Hepatic stellate cell (primary cell): ENCODE measurements at regions not wholly inside any gene's neighbourhood (a gene's known extent, or its start where the extent isn't known, plus 50 kb on each side); places are given as distances from the start of the nearest gene placed in this dataset.
"Not testable (repeated sequence)": the region's sequence is repeated elsewhere in the genome, so short reads cannot be mapped to it uniquely, and the experiment has no call there.

Experiments used
- DNase-seq: peaks from one replicate; pipeline ENCODE4 v3.0.0; 2011; ENCODE audit warnings: low spot score

DNA sequence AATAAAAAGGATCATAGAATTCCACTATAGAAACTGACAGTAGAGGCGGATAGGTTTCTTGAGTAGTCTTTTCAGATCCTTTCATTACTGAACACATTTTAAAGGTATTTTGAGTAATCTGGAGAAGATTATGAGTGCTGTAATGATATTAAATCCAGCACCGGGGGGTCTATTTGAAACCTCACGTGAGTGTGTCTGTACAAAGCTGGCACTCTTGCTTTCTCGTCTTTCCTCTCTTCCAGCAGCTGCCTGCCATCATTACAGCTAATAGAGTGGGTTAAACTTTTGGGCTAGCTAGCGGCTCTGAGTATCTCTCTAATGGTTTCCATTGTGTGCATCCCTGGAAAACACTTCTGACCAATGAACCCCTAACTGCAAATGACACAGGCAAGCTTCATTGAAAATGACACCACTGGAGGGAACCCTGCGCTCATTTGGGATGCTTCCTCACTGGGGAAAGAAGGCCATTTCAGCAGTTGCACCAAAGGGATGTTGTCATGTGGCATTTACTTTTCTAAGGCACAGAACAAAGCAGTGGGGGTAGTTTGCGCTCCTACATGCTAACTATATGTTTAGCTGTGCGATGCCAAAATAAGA, 101.0 kb downstream of the HRH4 start:
- DNase-seq = no peak

DNA sequence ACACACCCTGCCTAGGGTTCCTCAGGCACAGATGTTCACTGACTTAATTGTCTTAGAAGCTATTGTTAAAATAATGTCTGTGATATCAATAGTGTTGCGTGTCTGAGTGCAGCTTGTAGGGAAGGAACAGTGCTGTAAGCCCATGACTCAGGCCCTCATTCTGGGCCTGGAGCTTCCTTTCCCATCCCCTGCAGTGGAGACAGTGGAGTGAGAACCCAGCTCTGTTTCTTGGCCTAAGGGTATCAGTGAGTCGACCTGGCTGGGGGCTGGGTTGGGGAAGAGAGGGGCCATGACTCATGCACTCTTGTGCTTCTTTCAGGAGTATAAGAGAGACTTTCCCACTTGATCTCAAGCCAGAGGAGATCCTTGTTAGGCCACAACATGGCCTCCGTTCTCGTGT, 106.8 kb downstream of the HRH4 start:
- no peak for DNase-seq

DNA sequence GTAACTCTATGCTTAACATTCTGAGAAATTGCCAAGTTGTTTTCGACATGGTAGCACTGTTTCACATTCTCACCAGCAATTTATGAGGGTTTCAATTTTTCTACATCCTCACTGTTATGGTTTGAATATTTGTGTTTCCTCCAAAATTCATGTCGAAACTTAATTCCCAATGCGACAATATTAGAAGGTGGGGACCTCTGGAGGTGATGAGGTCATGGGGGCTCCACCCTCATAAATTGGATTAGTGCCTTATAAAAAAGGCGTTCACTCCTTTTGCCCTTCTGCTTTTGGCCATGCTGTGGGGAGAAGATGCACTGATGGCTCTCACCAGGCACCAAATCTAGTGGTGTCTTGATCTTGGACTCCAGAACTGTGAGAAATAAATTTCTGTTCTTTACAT, 110.3 kb downstream of the HRH4 start:
- DNase-seq = no peak

DNA sequence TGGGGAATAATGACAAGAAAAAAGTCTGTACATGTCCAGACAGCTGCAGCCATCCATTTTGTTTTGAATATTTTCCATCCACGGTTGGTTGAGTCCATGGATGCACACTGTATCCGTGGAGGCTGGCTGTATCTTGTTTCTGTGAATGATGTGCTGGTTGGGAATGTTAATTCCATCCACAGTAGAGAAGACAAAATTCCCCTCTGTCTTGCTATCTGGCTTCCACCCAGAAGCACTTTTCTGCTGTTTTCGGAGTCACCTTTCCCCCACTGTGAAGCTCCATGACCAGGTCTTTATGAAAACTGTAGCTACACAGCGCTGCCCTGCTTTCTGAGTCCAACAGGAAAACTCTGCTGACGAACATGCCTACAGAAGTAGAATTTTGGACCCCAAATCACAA, 122.3 kb downstream of the HRH4 start:
- DNase-seq = no peak

DNA sequence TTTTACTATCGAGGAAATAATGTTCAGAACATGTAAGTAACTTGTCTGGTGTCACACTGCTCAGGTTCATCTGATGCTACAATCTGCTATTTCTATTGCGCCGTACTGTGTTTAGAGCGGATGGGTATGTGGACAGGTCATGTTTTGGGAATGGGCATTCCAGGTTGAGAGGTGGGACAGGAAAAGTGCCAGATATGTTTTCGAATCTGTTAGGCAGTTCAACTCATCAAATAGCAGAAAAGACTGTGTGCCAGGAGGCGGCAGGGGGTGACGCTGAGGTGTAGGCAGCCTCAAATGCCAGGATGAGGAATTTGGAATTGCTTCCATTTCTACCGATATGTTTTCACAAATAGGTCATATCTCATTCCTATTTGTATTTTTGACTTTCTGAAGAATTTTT, 123.8 kb downstream of the HRH4 start:
- no peak for DNase-seq

DNA sequence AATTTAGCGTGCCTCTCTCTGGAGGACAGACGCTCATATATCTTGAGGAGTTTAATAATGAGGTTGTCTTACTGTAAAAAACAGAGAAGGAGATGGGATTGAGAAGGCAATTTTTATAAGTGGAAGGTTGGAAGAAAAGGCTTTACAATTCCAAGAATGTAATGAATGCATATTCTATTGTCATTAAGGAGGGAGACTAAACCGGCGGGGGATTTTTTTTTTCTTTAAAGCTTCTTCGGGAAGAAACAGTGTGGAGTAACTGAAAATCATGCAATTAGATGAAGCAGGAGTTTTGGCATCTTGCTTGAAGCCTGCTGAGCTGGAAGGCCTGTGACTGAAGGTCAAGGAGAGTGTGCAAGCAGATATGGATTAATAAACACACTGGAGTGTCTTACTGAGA, 124.4 kb downstream of the HRH4 start:
- DNase-seq = no peak

DNA sequence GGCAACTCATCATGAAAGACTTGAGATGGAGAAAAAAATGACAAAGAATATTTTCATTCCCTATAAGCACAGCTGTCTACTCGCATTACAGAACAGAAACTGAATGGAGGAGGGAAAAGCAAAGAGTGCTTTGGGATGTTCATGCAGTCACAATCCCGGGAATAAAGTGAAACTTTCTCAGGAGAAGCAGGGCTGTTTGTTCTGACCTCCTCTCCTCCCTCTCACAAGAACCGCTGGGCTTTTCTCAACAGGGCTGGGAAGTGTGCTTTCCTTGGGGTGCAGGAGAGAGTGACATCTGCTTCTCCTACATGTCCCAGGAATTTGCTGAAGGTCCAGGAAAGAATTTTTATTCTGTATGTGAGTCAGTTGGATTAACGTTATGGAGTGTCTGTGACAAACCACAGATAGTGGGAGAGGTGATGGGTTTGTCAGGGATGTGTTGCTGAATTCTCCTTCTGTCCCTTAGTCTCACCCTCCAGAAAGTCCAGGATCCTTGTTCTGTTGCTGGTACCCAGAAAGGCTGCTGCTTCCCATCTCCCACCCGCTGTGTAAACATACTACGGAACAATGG, 125.6 kb downstream of the HRH4 start:
- DNase-seq = no peak

DNA sequence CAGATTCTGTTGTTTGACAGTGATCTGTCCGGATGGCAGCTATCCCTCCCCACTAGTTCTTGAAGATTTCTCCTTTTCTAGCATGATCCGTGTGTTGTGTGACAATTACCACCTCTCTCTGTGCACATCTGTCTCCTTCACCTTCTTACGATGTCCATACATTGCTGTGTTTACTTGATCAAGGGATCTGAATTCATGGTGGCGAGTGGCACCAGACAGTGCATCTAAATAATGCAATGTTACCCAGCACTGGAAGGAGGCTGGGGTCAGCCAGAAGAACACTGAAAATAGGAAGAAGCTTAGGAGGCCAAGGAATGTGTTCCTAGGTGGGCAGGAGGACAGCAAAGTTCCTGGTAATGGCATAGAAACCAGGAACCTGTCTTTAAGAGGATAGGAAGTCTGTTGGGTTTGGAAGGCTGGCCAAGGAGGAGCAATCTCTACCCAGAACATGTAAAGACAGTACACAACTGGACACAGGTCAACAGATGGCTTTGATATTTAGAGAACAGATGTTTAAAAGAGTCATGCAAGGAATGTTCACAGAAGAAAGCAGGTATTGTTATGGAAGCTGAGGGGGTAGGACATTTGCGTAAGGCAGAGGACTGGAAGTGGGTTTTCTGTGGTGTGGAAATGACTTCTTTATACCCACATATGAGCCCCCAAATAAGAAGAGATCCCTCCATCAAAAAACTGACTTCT, 126.4 kb downstream of the HRH4 start:
- DNase-seq = no peak

DNA sequence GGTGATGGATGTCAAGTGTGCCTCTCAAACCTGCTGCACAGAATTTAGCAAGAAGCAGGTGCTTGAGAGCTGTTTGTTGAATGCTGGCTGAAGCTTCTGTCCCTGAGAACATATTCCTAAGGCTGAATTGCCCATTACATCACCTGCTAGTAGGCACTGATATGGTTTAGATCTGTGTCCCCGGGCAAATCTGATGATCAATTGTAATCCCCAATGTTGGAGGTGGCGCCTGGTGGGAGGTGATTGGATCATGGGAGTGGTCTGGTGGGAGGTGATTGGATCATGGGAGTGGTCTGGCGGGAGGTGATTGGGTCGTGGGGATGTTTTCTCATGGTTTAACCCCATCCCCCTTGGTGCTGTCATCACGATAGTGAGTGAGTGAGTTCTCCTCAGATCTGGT, 128.0 kb downstream of the HRH4 start:
- DNase-seq = no peak

DNA sequence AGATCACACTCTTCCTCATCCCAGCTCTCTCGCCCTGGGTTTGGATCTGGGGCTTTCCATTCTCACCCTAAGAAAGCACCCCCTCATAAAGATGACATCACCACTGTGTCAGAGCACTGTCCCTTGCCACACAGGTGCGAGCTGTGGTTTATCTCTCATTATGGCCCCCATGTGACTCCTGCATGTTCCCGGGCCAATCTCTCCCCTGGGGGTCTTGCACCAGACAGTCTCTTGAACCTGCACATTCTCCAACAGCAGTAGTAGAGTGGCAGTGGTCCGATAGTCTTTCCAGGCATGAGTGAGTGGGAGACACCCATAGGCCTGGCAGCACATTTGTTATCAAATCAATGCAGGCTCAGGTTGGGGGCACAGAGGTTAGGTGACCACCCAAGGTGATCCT, 130.5 kb downstream of the HRH4 start:
- DNase-seq = no peak

DNA sequence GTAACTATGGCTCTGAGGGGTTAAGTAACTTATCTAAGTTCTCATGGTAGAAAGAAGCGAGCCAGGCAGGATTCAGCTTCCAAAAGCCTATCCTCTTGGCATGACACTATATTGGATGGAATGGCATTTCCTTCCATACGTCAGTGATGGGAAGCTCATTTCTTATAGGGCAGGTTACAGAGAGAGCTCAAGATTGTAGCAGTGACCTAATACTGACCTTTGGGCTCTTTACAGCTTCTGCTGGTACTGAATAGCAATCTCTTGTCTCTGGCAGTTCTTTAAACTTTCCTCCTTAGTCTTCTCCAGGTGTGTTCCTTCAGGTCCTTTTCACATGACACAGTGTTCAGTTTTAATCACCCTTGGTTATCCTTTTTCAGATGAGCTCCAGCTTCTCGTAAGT, 133.0 kb downstream of the HRH4 start:
- DNase-seq = no peak

DNA sequence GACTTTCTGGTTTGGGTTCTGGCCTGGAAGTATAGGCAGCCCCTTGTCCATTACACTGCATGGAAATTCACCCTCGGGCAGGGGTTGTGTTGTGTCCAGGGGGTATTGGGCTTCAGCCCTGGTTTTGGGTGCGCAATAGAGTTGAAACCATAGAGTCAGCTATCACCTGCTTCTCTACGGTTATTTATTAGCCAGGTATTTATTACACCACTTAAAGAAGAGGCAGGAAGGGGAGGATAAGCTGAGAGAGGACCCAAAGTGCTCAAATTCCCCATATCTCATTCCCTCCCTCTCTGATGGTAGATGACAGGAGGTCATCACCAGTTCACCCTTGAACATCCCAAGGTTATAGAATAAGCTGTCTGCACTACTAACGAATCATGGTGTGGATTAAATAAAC, 133.4 kb downstream of the HRH4 start:
- DNase-seq = no peak

DNA sequence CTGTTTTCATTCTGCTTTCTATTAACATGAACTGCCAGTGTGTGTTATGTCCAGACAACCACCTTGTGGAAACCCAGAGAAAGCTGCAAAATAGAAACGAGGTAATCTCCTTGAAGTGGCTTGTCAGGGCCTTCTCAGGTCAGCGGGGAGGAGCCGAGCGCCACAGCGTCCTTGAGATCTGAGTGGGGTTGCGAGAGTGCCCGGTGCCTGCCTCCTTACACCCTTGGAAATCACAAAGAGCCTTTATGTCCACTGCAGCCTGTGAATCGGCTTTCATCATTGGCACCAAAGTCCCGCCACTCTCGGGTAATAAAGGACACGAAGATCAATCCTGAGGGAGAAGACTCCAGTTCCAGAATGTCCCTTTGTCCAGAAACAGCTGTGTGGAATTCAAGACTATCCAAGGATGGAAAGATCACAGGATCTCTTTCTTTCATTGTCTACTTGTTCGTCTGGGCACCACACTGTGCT, 135.2 kb downstream of the HRH4 start:
- no peak for DNase-seq

DNA sequence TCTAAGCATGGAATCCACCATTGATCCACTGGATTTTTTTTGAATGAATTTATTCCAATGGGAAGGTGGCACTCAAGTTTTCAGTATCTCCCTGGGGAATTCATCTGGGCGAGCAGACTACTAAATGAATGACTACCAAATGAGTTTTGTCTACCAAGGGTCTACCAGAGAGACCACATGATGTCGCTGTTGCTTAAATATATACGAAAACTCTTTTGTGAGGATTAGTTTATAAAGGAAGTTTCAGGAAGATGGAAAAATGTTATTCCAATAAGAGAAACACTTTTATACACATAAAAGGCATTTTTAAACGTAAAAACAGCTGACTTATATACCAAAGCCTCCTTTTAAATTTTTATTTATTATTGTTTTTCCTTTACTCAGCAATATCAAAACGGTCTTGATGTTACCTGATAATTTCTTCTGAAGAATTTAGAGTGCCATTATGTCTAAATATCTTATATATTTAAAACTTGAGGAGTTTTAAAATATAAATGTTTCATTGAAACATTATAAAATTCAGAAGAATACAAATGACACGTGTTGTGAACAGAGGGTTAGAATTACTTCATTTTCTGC, 139.7 kb downstream of the HRH4 start:
- peak; percentile 15 for DNase-seq

DNA sequence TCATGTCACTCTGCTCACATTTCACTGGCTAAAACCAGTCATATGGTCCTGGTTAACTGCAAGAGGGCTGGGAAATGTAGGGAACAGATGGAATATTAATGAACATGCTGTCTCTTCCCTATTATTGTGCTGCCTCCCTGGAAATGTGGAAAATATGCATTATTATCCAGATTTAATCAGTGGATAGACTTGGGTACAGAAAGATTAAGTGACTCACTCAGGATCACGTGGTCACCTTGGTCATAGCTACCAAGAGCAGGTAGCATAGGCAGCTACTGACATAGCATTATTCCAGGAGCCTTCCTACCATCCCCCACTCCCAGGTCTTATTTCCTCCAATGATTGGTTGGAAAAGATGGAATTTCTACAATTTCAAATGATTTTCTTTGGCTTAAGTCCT, 141.1 kb downstream of the HRH4 start:
- DNase-seq = no peak

DNA sequence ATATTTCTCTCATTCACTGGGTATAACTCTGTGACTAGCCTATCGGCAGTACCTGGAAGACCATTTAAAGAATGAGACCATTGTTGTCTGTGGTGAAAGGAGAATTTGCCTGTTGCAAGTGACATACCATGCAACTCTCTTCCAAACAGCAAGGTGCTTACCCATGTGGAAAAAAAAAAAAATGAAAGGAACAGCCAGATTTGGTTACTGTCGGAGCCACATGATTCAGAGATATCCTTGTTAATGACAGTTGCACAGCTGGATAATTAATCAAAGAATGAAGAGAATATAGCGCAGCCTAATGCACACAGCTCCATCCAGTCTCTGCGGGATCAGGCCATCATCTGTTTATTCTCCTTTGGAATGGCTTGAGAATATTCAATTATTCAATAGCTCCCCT, 141.8 kb downstream of the HRH4 start:
- no peak for DNase-seq

DNA sequence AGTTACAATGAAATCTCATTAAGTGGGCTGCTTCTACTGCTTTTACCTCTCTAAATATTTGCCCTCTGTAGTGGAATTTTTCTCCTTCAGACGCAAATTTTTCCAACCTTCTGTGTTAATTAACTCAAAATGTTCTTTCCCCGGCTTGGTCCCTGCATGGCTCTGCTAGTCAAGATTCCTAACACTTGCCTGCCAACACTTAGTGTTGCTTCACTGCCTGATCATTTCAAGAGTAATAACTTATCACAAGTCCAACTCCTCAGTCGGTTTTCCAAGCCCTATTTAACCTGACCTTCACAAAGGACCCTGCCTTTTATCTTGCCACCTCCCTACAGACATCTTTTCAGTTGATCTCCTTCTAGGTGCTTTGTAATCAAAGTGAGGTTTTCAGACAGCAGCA, 142.7 kb downstream of the HRH4 start:
- no peak for DNase-seq

DNA sequence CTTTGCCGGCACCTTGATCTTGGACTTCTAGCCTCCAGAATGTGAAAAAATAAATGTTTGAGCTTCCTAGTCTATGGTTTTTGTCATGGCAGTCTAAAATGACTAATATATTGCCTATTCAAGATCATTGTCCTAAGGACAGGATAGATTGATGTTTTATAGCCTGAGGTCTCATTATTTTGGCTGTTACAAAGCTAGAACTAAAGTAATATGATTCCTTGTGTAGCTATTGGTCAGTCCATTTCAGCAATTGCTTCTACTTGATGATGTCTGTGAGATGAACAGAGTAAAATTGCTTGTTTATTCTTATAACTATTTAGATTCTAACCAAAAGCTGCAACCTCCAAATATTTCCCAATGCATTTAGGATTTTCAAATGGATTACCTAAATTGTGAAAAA, 145.0 kb downstream of the HRH4 start:
- no peak for DNase-seq

DNA sequence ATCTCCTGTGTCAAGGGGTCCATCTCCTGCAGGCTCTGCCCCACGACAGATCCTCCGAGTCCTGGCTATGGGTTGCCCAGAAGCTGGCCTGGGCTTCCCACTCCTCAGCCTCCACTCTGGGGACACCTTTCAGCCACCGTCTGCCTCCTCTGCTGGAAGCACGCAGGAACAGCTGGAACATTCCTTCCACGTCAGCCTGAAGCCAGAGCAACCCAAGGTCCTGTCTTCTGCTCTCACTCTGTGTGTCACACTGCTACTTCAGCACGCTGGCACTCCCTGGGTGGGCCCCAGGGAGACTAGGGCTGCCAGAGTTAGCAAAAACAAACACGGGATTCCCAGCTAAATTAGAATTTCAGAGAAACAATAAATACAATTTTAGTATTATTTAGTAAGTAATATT, 148.8 kb downstream of the HRH4 start:
- no peak for DNase-seq

DNA sequence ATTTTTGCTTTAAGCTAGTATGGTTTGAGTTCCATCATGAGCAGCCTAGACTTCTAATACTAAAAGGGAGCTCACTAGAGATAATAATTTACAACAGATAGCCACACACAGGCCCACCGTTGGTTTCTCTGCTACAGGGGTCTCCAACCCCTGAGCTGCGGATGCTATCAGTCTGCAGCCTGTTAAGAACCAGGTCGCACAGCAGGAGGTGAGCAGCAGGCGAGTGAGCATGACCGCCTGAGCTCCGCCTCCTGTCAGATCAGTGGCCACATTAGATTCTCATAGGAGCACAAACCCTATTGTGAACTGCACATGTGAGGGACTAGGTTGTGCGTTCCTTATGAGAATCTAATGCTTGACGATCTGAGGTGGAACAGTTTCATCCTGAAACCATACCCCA, 150.6 kb downstream of the HRH4 start:
- DNase-seq = no peak

DNA sequence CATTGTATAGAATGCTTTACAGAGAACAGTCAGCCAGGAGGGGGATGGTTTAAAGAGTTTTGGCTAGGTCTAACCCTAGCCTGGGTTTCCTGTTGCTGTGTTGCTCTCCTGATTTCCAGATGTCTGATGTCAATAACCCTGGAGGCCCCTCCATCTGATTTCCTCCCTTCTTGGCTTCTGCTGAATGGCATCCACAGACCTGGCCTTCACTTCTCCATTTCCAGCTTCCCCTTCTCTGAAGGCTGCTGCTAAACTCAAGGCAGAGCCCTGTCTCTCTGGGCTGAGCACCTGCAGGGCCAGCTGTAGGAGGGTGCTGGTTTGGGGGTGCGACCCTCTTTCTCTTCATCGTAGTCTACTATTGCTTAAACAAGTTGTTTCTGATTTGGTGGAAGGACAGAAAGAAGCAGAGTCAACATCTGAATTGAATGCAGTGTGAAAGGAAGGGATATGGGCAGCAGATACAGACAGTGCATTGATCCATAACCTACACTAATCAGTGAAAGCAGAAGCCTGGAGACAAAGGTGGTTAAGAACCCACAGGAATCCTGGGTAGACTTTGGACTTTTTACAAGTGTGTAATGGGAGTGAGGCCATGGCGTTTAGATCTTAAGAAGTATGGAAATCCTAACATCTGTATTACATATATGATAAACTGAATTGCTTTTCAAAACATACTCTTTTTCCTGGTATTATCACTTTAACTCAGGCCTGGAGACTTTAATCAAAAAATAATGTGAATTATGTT, 153.6 kb downstream of the HRH4 start:
- DNase-seq = no peak

DNA sequence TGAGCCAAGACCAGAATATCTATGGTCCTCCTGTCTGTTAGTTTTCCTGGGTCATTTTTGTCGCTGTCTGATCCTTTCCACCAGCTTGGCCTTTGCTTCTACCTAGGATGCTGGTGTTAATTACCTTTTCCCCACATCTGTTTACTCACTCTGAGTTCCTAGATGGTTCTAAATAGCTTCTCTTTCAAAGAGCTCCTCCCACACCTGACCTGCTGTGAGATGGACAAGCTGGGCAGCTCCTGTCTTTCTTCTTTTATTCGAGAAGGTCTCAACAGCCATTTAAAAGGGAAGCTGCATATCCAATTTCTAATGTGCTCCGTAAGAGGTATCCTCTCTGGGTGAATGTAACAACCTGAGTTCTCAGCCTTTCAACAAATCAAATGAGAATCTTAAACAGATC, 156.2 kb downstream of the HRH4 start:
- no peak for DNase-seq

DNA sequence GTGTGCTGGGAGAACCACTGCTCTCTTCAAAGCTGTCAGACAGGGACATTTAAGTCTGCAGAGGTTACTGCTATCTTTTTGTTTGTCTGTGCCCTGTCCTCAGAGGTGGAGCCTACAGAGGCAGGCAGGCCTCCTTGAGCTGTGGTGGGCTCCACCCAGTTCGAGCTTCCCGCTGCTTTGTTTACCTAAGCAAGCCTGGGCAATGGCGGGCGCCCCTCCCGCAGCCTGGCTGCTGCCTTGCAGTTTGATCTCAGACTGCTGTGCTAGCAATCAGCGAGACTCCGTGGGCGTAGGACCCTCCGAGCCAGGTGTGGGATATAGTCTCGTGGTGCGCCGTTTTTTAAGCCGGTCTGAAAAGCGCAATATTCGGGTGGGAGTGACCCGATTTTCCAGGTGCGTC, 164.0 kb downstream of the HRH4 start:
- not testable (repeated sequence) for DNase-seq
